Midbrain (tissue), 1 donor: ENCODE measurements at regions not wholly inside any gene's neighbourhood (a gene's known extent, or its start where the extent isn't known, plus 50 kb on each side); places are given as distances from the start of the nearest gene placed in this dataset.
"Not testable (repeated sequence)": the region's sequence is repeated elsewhere in the genome, so short reads cannot be mapped to it uniquely, and the experiment has no call there.

Experiments used
- DNase-seq: peaks from one replicate; lab custom pipeline; 2025; lab: John Stamatoyannopoulos, UW

DNA sequence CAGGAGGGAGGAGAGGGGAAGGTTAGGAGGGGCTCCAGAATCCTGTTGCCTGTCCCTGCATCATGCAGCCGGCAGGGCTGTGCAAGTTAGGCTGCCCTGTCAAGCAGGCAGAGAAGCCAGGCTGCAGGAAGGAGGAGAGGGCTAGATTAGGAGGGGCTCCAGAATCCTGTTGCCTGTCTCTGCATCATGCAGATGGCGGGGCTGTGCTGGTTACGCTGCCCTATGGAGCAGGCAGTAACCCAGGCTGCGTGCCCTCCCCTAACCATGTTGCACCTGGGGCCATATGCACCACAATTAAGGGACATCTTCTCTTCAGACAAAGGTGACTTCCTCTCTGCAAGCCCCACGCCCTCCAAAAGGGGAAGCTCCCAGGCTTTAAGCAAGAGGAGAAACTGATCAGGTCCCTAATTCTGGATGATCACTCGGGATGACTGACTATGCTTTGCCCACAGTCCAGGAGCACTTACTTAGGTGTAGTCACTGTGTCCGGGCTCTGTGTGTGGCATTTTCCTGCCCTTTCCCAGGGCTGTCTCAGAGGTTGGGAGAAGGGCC, 457.4 kb downstream of the SETD4 start:
- no peak for DNase-seq

DNA sequence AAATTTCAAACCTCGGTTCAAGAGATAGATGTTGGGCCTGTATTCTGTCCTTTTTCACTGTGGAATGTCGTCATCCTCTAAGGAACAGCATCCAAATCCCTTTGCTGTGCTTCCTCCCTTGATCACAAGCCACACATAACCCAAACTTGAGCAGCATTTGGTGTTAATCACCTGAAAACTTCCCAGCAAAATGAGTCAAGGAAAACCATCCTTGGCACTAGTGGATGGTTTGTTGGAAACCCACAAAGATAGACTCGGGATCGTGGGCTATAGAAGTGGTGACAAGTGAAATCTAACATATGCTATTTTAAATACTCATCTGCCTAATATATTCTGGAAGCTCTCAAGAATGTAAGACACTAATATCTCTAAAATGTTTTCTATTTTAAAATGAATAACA, 459.1 kb downstream of the SETD4 start:
- DNase-seq: no peak

DNA sequence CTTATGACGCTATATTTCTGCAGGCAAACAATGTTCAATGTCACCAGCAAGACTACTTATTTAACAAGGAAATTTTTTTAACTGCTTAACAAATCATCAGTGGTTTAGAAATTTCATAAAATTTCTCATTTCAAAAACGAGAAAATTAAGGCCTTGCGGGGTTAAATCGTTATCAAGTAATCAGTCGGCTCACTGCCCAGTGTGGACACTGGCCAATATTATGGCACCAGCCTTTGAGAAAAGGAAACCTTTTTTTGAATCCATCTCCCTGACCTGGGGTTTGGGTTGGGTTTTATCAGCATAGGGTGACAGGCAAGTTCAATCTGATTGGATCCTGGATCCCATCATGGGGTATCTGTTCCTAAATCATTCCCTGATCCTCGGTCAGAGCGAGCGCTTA, 461.2 kb downstream of the SETD4 start:
- DNase-seq: no peak

DNA sequence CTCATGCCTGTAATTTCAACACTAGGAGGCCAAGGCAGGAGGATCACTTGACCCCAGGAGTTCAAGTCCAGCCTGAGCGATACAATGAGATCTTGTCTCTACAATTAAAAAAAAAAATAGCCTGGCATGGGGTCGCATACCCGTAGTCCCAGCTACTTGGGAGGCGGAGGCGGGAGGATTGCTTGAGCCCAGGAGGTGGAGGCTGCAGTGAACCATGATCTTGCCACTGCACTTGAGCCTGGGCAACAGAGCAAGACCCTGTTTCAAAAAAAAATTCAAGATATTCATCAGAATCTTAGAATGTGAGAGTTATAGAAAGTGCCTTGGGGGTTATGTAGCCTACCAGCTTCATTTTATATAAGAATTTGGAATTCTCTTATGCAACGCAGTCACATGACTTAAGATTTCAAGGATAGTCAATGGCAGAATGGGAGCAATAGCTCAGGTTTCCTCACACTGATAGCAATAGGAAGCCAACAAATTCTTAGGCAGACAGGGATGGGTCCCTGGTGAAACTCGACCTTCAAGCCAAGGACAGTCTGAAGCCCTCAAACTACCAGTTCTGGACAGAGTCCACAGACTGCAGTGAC, 462.5 kb downstream of the SETD4 start:
- no peak for DNase-seq

DNA sequence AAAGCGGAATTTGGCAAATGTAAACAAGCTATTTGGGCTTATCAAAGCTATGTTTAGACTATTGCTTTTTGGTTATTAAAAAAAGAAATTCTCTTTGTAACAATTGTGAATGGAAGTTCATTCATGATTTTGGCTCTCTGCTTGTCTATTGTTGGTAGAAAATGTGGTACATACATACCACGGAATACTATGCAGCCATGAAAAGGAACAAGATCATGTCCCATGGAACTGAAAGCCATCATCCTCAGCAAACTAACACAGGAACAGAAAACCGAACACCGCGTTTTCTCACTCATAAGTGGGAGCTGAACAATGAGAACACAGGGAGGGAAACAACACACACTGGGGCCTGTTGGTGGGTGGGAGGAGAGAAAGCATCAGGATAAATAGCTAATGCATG, 465.4 kb downstream of the SETD4 start:
- DNase-seq: no peak

DNA sequence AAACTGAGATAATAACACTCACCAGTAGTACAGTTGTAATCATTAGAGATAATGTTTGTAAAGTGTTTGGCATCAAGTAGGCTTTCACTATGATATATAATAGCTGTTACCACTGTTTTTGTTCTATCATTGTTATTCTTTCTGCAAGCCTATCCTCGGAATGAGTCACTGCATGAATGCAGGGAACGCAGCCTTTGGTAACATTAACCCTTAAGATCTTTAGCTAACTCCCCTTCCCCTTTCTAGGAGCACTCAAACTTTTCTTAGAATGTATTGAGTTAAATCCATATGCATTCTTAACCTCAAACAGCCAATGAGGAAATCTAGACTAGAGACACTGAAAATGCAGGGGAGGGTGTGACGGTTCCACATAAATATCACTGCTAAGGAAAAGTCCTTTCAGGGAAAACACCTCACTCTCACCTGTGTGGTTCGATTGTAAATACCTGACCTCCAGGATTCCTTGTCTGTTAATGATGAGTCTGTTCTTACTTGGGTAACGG, 467.3 kb downstream of the SETD4 start:
- DNase-seq: no peak

DNA sequence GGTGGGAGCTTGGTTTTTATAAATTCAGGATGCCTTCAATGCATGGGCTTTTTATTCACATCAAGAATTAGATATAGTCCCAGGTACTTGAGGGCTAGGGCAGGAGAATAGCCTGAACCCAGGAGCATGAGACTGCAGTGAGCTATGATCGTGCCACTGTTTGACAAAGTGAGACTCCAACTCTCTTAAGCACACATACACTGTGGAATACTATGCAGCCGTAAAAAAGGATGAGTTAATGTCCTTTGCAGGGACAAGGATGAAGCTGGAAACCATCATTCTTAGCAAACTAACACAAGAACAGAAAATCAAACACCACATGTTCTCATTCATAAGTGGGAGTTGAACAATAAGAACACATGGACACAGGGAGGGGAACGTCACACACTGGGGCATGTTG, 470.0 kb downstream of the SETD4 start:
- DNase-seq: not testable (repeated sequence)

DNA sequence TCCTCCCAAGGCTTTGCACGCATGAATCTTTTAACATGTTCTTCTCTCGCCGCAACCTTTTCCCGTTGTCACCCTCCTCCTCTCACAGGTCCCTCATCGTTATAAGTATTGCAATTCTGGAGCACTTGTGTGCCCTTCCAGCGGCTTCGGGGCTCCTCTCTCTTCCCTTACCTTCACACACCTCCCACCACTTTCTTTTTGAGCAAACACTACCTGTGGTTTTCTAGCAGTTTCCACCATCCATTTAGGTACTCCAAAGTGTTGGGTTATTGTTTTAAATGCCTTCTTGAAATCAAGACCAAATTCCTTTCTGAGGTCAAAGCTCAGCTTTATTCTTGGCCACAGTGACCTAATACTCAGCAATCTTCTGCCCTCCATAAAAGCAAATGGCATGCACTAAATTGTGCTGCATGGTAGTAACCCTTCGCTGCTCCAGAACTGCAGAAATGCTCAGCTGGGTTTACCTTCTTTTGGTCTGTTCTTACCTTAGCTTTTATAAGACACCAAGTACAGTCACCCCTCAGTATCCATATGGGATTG, 472.4 kb downstream of the SETD4 start:
- no peak for DNase-seq

DNA sequence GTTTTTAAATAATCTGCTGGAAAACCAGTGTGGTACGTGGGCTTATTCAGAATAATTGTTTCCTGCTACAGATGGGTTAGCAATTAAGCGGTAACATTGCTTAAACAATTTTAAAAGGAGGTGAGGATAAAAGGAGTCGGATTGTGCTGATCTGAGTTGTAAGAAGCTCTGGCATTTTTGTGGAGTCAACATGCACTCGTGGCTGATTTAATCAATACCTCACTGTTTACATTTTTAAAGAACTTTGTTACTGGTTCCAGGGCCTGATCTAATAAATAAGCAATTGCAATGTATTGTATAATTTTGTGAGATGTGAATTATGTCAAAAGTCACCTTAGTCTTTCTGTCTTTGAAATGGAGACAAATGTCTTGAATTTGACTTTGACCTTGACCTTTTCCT, 474.0 kb downstream of the SETD4 start:
- no peak for DNase-seq

DNA sequence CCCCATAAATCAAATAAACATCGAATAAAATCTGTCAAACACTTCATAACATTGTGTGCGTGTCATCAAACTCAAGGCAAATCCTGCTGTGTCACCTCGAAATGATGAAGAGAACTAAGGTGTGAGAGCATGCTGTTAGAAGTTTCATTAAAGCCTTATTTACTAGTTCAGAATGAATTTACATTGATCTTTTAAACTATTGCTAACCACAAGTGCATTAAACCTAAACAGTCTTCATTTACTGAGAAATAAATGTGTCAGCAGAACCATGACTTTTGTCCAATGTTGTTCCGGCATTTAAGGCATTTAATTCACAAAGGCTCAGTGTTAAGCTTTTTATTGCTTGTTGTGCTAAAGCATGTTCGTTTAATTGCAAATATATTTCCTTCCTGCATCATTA, 474.4 kb downstream of the SETD4 start:
- no peak for DNase-seq

DNA sequence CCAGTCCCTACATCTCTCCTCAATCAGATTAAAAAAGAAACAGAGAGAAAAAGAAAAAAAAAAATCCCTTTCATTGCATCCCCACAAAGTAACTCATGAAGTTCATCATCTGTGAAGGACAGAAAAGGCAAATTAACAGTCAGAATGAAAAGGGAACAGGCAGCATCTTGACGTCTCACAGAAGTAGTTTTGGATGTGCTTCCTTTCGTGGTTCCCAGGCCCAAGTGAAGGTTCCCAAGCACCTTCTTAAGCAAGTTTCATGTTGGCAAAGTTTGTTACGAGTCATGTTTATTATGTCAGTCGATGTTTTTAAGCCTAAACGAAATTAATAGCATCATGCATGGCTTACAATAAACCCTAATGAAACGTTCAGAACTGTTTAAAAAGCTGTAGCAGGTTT, 475.2 kb downstream of the SETD4 start:
- no peak for DNase-seq

DNA sequence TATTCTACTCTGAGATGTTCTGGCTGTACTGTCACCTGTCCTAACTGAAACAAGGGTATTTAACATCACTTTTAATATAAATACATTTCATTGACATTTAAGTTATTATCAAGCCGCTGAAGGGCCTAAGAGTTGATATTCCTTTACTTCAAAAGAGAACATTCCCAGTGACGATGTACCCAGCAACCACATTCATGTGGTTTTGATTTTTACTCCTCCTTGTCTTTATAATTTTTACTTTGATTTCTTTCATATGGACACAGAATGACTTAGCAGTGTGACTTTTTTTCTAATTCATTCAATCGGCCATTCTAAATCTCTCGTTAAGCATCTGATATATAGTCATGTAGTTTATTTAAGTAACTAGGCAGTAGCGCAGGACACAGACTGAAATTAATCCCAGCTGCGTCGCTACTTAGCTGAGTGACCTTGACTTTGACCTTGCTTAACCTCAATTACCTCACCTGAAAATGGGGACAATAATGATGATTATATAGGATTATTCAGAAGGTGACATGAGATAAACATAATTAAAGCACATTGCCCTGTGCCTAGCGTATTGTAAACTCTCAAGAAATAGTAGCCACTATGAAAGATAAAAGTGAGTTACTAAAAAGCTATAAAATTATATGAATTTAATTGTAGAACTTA, 476.6 kb downstream of the SETD4 start:
- DNase-seq: no peak

DNA sequence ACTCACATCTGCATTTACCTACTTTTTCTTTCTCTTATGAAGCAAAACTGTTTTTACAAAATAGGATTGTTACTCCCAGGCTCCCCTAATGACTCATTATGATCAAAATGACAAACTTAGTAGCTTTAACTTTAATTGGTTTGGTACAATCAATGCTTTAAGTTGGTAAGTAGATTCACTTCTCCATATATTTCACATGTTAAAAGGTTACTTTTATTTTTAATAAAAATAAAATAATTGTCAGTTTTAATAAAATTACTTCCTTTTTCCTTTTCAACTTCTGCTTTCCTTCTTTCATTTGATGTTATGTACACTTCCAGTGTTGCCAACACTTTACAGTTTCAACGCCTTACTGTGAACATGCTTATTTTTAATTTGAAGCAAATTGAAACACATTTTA, 477.6 kb downstream of the SETD4 start:
- DNase-seq: no peak

DNA sequence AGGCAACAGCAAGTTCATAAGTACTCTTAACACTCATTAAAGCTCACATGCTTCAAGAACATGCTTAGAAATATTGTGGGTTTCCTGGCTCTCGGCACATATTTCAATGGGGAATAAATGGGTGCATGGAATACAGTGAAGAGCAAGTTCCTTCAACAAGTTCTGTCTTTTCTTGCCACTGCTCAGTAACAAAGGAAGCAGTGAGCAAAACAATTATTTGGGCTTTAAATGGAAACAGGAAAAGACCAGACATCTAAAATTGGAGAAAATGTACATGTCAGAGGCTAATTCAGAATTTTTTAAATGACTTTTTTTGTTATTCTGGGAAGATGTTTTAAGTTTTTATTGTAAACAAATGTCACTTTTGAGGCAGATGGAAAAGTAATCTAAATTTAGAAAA, 478.7 kb downstream of the SETD4 start:
- DNase-seq: peak; percentile 12

DNA sequence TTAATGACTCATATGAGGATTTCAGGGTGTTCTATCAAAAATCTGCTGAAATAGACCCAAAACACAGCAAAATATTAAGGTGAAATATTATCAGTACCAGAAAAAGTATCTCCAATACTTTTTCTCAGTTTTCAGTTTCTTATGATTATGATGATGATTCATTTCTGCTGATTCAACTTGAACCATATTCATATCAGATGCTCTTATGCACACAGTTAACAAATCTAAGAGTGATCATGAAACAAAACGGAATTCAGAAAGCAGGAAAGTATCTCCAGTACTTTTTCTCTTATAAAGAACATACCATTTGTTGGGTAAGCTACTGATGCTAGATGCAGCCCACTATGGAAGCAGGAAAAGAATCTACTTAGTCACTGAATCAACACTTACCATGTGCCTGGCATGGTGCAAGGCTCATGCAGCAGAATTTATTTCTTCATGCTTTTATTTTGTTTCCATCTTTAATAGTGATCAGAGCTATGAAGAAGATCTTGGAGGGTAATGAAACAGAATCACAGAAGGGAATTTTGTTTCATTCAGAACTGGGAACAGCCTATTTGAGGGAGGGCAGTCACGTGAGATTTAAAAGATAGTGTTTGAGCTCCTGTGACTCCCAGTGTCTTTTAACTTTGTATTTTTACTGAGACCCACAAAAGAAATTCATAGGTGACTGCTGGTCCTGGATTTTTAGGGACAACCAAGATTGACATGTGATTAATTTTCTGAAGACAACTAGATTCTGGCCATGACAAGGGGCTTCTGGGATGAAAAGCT, 480.6 kb downstream of the SETD4 start:
- no peak for DNase-seq

DNA sequence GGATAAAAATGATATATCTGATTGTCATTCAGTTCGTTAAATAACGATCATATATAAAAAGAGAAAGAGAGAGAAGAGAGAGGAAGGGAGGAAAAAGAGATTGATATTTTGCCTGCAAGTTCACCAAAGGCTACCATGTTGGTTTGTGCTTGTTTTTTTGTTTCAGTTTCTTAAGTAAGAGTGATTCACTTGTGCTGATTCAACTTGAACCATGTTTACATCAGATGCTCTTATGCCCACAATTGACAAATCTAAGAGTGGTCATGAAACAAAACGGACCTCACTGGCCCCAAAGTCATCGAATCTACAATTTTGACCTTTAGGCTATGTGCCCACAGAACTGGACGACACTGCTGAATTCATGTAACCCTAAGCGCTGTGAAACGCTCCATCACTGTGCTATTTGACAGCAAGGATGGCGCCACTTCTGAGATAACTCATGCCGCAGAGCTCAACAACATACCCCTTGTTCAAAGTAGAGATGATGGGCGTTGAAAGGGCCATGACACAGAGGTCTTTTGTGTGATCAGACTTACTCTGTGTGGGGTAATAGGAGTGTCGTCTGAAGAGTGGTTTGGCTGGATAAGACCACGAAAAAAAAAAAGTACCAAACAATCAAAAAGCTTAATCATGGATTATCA, 481.4 kb downstream of the SETD4 start:
- DNase-seq: no peak

DNA sequence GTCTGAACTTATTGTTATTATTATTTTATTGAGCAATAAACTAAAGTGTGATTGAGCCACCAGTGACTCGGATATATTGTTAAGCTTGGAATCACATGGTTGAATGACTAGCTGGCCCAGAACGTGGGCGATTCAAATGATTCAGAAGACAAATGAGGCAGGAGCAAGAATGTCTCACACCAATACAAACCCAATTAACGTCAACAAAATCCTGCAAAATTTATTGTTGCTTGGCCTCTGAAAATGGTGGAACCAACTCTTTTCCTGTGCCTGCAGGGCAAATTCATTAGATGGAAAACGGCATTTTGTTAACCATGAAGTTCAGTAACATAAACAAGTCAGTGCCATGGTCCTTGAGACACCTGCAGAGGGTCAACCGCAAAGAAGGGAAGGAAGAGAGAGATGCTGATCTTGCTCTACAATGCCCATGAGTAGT, 482.0 kb downstream of the SETD4 start:
- DNase-seq: no peak

DNA sequence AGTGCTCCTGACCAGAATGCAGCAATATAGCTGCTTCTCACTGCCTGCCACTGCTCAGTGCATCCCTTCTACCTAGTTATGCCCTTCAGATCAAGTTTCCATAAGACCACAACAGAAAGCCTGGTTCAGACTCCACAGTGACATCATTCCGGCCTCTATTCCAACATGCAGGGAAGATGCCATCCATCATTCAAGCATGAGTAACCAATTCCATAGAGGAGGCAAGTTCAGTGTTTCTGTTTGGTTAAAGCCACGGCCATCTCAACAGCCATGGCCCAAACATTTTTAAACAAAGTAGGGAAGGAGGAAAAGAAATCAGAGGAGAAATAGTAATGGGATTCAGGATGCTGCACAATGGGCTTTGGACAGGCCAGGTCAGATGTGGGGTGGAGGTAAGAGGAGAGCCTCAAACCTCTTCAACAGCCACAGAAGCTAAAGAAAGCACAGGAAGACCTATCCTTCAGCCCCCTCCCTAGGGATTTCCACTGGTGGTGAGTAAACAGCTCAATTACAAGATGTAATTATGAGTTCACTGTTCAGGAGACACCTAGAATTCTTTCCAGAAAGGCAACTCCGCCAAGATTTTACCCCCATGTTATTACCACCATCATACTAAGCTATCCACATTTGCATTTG, 484.9 kb downstream of the SETD4 start:
- no peak for DNase-seq

DNA sequence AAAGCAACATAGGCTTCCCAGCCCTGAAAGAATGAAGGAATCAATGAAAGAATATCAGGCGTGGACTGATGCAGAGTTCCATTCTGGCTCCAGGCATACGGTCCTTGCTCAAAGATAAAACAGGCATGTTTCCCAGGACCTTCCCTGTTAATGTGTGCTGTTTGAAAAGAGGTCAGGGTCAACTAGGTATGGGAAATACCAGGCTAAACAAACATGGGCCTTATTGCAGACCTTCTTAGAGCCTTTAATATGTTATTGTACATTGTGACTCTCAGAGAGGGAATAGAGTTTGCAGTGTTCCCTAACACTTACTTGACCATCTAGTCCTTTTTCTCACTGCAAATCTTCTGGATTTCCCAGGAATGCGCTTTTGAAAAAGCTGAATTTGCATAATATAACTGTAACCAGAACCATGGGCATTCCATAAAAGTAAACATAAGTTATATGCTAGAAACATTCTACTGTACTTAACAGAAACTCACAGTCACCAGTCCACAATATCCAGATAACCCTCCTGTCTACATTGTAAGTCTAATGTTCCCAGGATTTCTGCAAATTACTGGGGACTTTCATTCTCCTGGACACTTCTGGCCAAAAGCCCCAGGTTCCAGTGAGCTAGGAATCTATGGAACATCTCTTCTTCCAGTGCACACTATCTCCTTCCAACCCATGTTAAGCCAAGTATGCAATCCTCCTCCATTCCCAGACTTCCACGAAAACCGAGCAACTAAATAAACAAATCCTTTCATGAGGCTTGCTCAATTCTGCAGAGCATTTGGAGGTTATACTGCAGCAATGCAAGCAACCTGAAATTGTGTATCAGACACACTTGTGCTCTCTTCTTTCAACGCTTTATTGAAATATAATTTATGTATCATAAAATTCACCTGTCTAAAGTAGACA, 486.6 kb downstream of the SETD4 start:
- no peak for DNase-seq

DNA sequence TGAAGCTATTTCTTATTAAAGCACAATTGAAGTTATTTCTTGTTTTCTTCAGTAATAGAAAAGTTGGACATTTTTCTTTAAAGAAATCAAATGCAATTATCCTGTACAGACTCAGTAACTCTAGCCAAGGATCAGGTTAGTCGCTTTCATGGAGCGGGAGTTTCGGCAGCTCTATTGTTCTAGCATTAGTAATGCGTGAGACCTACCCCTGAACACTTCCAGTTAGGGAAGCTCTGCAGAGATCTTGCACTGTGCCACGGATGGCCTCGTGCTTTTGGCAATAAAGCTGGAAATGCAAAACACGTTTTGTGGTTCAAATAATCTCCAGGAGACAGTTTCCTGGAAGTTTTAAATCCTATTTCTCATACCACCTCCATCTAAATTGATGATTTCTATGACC, 488.4 kb downstream of the SETD4 start:
- no peak for DNase-seq

DNA sequence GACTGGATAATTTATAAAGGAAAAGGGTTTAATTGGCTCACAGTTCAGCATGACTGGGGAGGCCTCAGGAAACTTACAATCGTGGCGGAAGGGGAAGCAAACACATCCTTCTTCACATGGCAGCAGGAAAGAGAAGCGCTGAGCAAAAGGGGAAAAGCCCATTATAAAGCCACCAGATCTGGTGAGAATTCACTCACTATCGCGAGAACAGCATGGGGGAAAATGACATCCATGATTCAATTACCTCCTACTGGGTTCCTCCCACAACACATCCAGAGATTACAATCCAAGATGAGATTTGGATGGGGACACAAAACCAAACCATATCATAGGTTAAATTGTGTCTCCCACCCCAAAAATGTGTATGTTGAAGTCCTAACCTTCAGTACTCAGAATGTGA, 491.7 kb downstream of the SETD4 start:
- no peak for DNase-seq
